Astrocyte of the cerebellum (primary cell): ENCODE measurements at regions not wholly inside any gene's neighbourhood (a gene's known extent, or its start where the extent isn't known, plus 50 kb on each side); places are given as distances from the start of the nearest gene placed in this dataset.

Source experiments
- DNase-seq: peaks from one replicate; pipeline ENCODE4 v3.0.0-alpha.2; 2011; ENCODE audit warnings: low read depth
- H3K4me3 ChIP-seq: 2 replicates; pipeline ENCODE4 v1.5.1; 2011; ENCODE audit warnings: mild to moderate bottlenecking, low read depth, low read length, moderate library complexity
- CTCF ChIP-seq: IDR thresholded peaks from 2 replicates; pipeline ENCODE4 v1.5.1; 2012; ENCODE audit warnings: low read length, low read depth, moderate library complexity, mild to moderate bottlenecking; ENCODE audit errors: missing control alignments
- in situ Hi-C: cut with HindIII; loops from 2 replicates; pipeline ENCODE4 v1.10.0; 2017; ENCODE audit warnings: low sequenced_read_pairs

DNA sequence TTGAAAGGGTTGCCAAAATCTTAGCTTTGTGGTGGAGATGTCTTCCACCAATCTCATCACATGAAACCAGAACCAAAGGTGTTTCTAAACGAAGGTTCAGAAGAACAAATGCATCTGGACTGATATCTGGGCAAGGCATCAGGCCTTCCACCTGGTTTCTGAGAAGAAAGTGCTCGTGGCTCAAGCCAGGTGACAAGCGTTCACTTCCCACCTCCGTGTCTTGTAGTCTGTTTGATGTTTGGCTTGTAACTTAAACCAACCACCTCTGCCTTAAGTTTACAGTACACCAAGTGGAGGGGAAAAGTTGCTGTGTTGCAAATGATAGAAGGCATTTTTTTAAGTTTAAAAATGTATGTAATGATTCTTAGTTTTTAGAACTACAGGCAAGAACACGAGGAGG lies 66.9 kb upstream of the MAP3K7 start:
- DNase-seq = no peak
- in situ Hi-C loops = no loop called here
- TF ChIP-seq CTCF = no peak
- no peak overlapping the region for H3K4me3 ChIP-seq

DNA sequence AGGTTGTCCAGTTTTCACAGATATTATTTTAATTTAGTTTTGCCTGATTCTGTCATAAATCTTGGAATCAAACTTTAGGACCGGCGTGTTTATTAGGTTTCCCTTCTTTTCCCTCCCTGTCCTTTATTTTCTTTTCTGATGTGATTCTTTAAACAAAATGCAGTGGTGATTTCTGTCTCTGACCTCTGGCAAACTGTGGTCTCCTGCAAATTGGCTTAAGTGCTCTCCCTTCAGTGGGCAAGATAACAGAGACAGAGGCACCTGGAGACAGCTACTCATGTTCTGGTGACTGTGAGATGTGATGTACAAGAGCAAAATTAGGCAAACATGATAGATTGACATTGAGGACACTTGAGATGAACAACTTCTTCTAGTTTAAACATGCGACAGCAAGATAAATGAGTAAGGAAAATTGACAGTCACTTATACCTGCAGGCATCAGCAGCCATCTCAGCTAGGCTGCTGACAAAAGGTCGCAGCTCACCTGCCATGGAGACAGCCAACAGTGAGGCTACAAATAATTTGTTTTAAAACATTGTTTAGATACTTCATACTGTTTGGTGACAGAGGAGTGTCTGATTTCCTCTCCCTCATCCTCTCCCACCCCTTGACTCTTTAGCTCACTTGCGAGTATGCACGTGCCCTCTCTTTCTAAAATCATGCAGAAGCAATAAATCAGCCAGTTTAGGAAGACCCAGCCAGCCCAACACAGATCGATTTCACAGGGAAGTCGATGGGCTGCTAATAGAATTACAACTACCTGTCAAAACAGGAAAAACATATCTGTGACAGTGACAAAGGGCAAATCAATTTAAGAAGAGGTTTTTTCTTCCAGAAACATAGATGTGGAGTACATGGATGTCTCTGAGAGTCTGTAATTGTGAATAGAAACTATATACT lies 63.4 kb upstream of the MAP3K7 start:
- no peak overlapping the region for H3K4me3 ChIP-seq
- in situ Hi-C loops = no loop called here
- DNase-seq = no peak
- no peak for TF ChIP-seq CTCF

GRCh38 chr6:90648873-90649272 lies 62.0 kb upstream of the MAP3K7 start:
- TF ChIP-seq CTCF = no peak
- H3K4me3 ChIP-seq = no peak overlapping the region
- no peak for DNase-seq
- in situ Hi-C loops = no loop called here

GRCh38 chr6:90646940-90647339 lies 60.1 kb upstream of the MAP3K7 start:
- no peak for TF ChIP-seq CTCF
- H3K4me3 ChIP-seq = no peak overlapping the region
- DNase-seq = no peak
- in situ Hi-C loops = no loop called here

DNA sequence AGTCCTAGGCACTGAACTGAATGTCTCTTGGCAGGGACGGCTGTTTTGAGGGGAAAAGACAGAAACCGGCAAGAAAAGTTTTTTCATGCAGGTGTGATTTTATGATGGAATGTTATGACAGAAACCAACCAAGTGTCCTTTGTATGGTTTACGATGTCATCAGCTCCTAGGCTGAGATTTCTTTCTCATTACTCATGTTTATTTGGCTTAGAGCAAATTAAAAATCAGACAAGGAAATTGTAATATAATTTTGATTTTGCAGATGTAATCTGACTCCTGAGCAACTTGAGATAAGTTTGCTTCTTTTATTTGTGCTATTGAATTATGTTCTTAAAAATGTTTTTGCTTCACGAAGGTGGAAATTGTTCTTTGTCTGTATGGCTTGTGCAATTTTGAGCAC lies 58.8 kb upstream of the MAP3K7 start:
- in situ Hi-C loops = no loop called here
- DNase-seq = no peak

GRCh38 chr6:90644492-90644891 lies 57.6 kb upstream of the MAP3K7 start:
- no peak overlapping the region for H3K4me3 ChIP-seq
- in situ Hi-C loops = no loop called here
- DNase-seq = no peak
- TF ChIP-seq CTCF = no peak

More for the DNA sequence above, 58.8 kb upstream of the MAP3K7 start:
- no peak for TF ChIP-seq CTCF
- no peak overlapping the region for H3K4me3 ChIP-seq
